DOHH2 (cell line): ENCODE measurements at regions not wholly inside any gene's neighbourhood (a gene's known extent, or its start where the extent isn't known, plus 50 kb on each side); places are given as distances from the start of the nearest gene placed in this dataset.
A peak's percentile ranks its signal among the peaks of the same experiment; 100 is the strongest.

Experiments used
- H3F3A ChIP-seq: fragments of 200-600 bp; sonication (generic), shearing (Covaris generic); 2 replicates; pipeline ENCODE4 v1.6.0; 2016; ENCODE audit warnings: antibody characterized with exemption, mild to moderate bottlenecking; ENCODE audit not compliant: control insufficient read depth, insufficient read depth
- H3K27ac ChIP-seq: fragments of 200-600 bp; sonication (generic); 2 replicates; pipeline ENCODE4 v1.5.1; 2014; ENCODE audit warnings: low read depth, mild to moderate bottlenecking, low read length, moderate library complexity
- H3K27me3 ChIP-seq: fragments of 200-600 bp; sonication (generic); 2 replicates; pipeline ENCODE4 v1.6.1; 2014; ENCODE audit warnings: mild to moderate bottlenecking, low read length, mixed read lengths; ENCODE audit not compliant: control insufficient read depth
- H3K36me3 ChIP-seq: fragments of 200-600 bp; sonication (generic); 2 replicates; pipeline ENCODE4 v1.6.1; 2014; ENCODE audit warnings: mild to moderate bottlenecking, low read length, moderate library complexity, mixed read lengths; ENCODE audit not compliant: control insufficient read depth
- H3K4me1 ChIP-seq: fragments of 200-600 bp; sonication (generic); 2 replicates; pipeline ENCODE4 v1.6.1; 2014; ENCODE audit warnings: mild to moderate bottlenecking, low read length, mixed read lengths; ENCODE audit not compliant: control insufficient read depth
- H3K4me2 ChIP-seq: fragments of 200-600 bp; sonication (generic); 2 replicates; pipeline ENCODE4 v1.6.0; 2014; ENCODE audit warnings: mild to moderate bottlenecking, low read length, moderate library complexity
- H3K4me3 ChIP-seq: fragments of 200-600 bp; sonication (generic); 2 replicates; pipeline ENCODE4 v1.5.1; 2014; ENCODE audit warnings: mild to moderate bottlenecking, low read length, mixed read lengths
- H3K79me2 ChIP-seq: fragments of 200-600 bp; sonication (generic); 2 replicates; pipeline ENCODE4 v1.6.1; 2014; ENCODE audit warnings: mild to moderate bottlenecking, low read length, mixed read lengths; ENCODE audit not compliant: control insufficient read depth
- H3K9me2 ChIP-seq: fragments of 200-600 bp; sonication (generic); replicated peaks from 2 replicates; pipeline ENCODE4 v1.6.1; 2014; ENCODE audit warnings: mild to moderate bottlenecking, low read length, mixed read lengths; ENCODE audit not compliant: control insufficient read depth
- H3K9me3 ChIP-seq: fragments of 200-600 bp; sonication (generic); 2 replicates; pipeline ENCODE4 v1.6.1; 2014; ENCODE audit warnings: antibody characterized with exemption, low read length, mixed read lengths; ENCODE audit not compliant: control insufficient read depth, insufficient read depth
- H4K20me1 ChIP-seq: fragments of 200-600 bp; sonication (generic); 2 replicates; pipeline ENCODE4 v1.6.0; 2014; ENCODE audit warnings: low read depth, mild to moderate bottlenecking, antibody characterized with exemption, low read length, moderate library complexity; ENCODE audit not compliant: control insufficient read depth, insufficient read depth
- EZH2phosphoT487 ChIP-seq: fragments of 200-600 bp; sonication (generic); IDR thresholded peaks from 2 replicates; pipeline ENCODE4 v1.6.1; 2017; ENCODE audit warnings: borderline replicate concordance, mild to moderate bottlenecking, antibody characterized with exemption, low read length, moderate library complexity, mixed read lengths
- TF ChIP-seq, protein P1 (sequence below): fragments of 200-600 bp; sonication (generic); IDR thresholded peaks from one replicate; pipeline ENCODE4 v1.5.1; 2014; ENCODE audit warnings: antibody characterized with exemption, mild to moderate bottlenecking, low read depth, low read length; ENCODE audit not compliant: poor library complexity, severe bottlenecking

GRCh38 chr3:72630327-72630968 lies 217.8 kb downstream of the SHQ1 start:
- Histone ChIP-seq H3F3A (no peaks in the 10 kb centered on the region), H3K27ac (no peak overlapping the region), H3K79me2 (no peaks in the 10 kb centered on the region), H3K36me3 (no peaks in the 10 kb centered on the region), H3K4me2 (0 out of 2 replicates have a peak overlapping the region, but pooled peaks have one; percentile 1), H3K9me3 (no peaks in the 10 kb centered on the region), H3K4me3 (no peak overlapping the region), H3K9me2 (no peaks in the 10 kb centered on the region), H4K20me1 (no peaks in the 10 kb centered on the region), H3K27me3 (peaks cover 9% of the 10 kb centered on the region), H3K4me1 (peaks cover 20% of the 10 kb centered on the region)
- TF ChIP-seq, protein P1, sequence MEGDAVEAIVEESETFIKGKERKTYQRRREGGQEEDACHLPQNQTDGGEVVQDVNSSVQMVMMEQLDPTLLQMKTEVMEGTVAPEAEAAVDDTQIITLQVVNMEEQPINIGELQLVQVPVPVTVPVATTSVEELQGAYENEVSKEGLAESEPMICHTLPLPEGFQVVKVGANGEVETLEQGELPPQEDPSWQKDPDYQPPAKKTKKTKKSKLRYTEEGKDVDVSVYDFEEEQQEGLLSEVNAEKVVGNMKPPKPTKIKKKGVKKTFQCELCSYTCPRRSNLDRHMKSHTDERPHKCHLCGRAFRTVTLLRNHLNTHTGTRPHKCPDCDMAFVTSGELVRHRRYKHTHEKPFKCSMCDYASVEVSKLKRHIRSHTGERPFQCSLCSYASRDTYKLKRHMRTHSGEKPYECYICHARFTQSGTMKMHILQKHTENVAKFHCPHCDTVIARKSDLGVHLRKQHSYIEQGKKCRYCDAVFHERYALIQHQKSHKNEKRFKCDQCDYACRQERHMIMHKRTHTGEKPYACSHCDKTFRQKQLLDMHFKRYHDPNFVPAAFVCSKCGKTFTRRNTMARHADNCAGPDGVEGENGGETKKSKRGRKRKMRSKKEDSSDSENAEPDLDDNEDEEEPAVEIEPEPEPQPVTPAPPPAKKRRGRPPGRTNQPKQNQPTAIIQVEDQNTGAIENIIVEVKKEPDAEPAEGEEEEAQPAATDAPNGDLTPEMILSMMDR = no peak
- TF ChIP-seq EZH2phosphoT487 = no peak

GRCh38 chr3:72629191-72629631 lies 219.0 kb downstream of the SHQ1 start:
- Histone ChIP-seq H3K79me2 (no peaks in the 10 kb centered on the region), H3K4me3 (no peak overlapping the region), H3K4me1 (peaks cover 20% of the 10 kb centered on the region), H3K9me3 (no peaks in the 10 kb centered on the region), H3F3A (no peaks in the 10 kb centered on the region), H3K27ac (no peak overlapping the region), H3K4me2 (no peak overlapping the region), H3K27me3 (no peaks in the 10 kb centered on the region), H4K20me1 (no peaks in the 10 kb centered on the region), H3K36me3 (no peaks in the 10 kb centered on the region), H3K9me2 (no peaks in the 10 kb centered on the region)
- TF ChIP-seq, protein P1 = no peak
- TF ChIP-seq EZH2phosphoT487 = no peak

- Histone ChIP-seq H3F3A (no peaks in the 10 kb centered on the region), H3K4me2 (no peak overlapping the region), H3K27ac (no peak overlapping the region)
Measured at GRCh38 chr3:72628065-72628464, 220.2 kb downstream of the SHQ1 start.

More at GRCh38 chr3:72628065-72628464, 220.2 kb downstream of the SHQ1 start:
- Histone ChIP-seq H3K27me3 (no peaks in the 10 kb centered on the region), H3K9me2 (no peaks in the 10 kb centered on the region), H3K79me2 (no peaks in the 10 kb centered on the region), H3K4me1 (peaks cover 20% of the 10 kb centered on the region), H3K4me3 (no peak overlapping the region), H3K36me3 (no peaks in the 10 kb centered on the region), H3K9me3 (no peaks in the 10 kb centered on the region), H4K20me1 (no peaks in the 10 kb centered on the region)
- no peak for TF ChIP-seq EZH2phosphoT487
- TF ChIP-seq, protein P1 = no peak
